ENCODE measurements at regions not wholly inside any gene's neighbourhood (a gene's known extent, or its start where the extent isn't known, plus 50 kb on each side); places are given as distances from the start of the nearest gene placed in this dataset.
"Not testable (repeated sequence)": the region's sequence is repeated elsewhere in the genome, so short reads cannot be mapped to it uniquely, and the experiment has no call there.

GRCh38 chr21:28177124-28177523 lies 815.6 kb downstream of the LTN1 start:
- DNase-seq (ENCODE audit: low read depth in 2 of 2): no peak

- no peak for DNase-seq (ENCODE audit: low read depth in 2 of 2)
These were observed 818.0 kb downstream of the LTN1 start for GRCh38 chr21:28174701-28175100.

GRCh38 chr21:28174006-28174405 lies 818.7 kb downstream of the LTN1 start:
- DNase-seq (ENCODE audit: low read depth in 2 of 2): no peak

GRCh38 chr21:28172376-28172775 lies 820.3 kb downstream of the LTN1 start:
- no peak for DNase-seq (ENCODE audit: low read depth in 2 of 2)

GRCh38 chr21:28167366-28167765 lies 825.3 kb downstream of the LTN1 start:
- no peak for DNase-seq (ENCODE audit: low read depth in 2 of 2)

- DNase-seq (ENCODE audit: low read depth in 2 of 2): not testable (repeated sequence)
These were observed 828.2 kb downstream of the LTN1 start for GRCh38 chr21:28164519-28164918.

- DNase-seq (ENCODE audit: low read depth in 2 of 2): not testable (repeated sequence)
These were observed 830.6 kb downstream of the LTN1 start for GRCh38 chr21:28162052-28162451.

- no peak for DNase-seq (ENCODE audit: low read depth in 2 of 2)
These were observed 832.3 kb downstream of the LTN1 start for GRCh38 chr21:28160378-28160777.

- DNase-seq (ENCODE audit: low read depth in 2 of 2): no peak
These were observed 833.3 kb downstream of the LTN1 start for GRCh38 chr21:28159396-28159795.

- DNase-seq (ENCODE audit: low read depth in 2 of 2): no peak
These were observed 836.1 kb downstream of the LTN1 start for GRCh38 chr21:28156590-28156989.

- DNase-seq (ENCODE audit: low read depth in 2 of 2): no peak
These were observed 838.6 kb downstream of the LTN1 start for GRCh38 chr21:28154121-28154520.

GRCh38 chr21:28152732-28153131 lies 839.9 kb downstream of the LTN1 start:
- DNase-seq (ENCODE audit: low read depth in 2 of 2): no peak

- no peak for DNase-seq (ENCODE audit: low read depth in 2 of 2)
These were observed 840.9 kb downstream of the LTN1 start for GRCh38 chr21:28151758-28152157.

GRCh38 chr21:28150778-28151177 lies 841.9 kb downstream of the LTN1 start:
- DNase-seq (ENCODE audit: low read depth in 2 of 2): no peak

- DNase-seq (ENCODE audit: low read depth in 2 of 2): no peak
These were observed 844.1 kb downstream of the LTN1 start for GRCh38 chr21:28148400-28149064.

GRCh38 chr21:28144653-28145052 lies 848.0 kb downstream of the LTN1 start:
- no peak for DNase-seq (ENCODE audit: low read depth in 2 of 2)

GRCh38 chr21:28144089-28144488 lies 848.6 kb downstream of the LTN1 start:
- no peak for DNase-seq (ENCODE audit: low read depth in 2 of 2)

- no peak for DNase-seq (ENCODE audit: low read depth in 2 of 2)
These were observed 850.0 kb downstream of the LTN1 start for GRCh38 chr21:28142697-28143096.

GRCh38 chr21:28138272-28138671 lies 854.4 kb downstream of the LTN1 start:
- DNase-seq (ENCODE audit: low read depth in 2 of 2): no peak

GRCh38 chr21:28136656-28137255 lies 855.9 kb downstream of the LTN1 start:
- no peak for DNase-seq (ENCODE audit: low read depth in 2 of 2)

GRCh38 chr21:28135646-28136045 lies 857.0 kb downstream of the LTN1 start:
- no peak for DNase-seq (ENCODE audit: low read depth in 2 of 2)

- DNase-seq (ENCODE audit: low read depth in 2 of 2): no peak
These were observed 859.6 kb downstream of the LTN1 start for GRCh38 chr21:28133116-28133515.

- no peak for DNase-seq (ENCODE audit: low read depth in 2 of 2)
These were observed 860.0 kb downstream of the LTN1 start for GRCh38 chr21:28132713-28133112.

All from stimulated activated CD8-positive, alpha-beta memory T cell treated with anti-CD3 and anti-CD28 coated beads, Interleukin-15, amount 100 ng/mL, for 48 hours (primary cell).